ENCODE measurements at regions not wholly inside any gene's neighbourhood (a gene's known extent, or its start where the extent isn't known, plus 50 kb on each side); places are given as distances from the start of the nearest gene placed in this dataset.

GRCh38 chr13:74555651-74556420 lies 421.6 kb upstream of the KLF12 start (continued):
- TF ChIP-seq NFAT5 (CRISPR knock-in tag; IDR thresholded peaks at IDR 0.05) (no peak), KLF9 (CRISPR knock-in tag; IDR thresholded peaks at IDR 0.05; ENCODE audit: low read depth) (no peak), ZNF687 (CRISPR knock-in tag; IDR thresholded peaks at IDR 0.05) (no peak), WIZ (CRISPR knock-in tag; IDR thresholded peaks at IDR 0.05) (no peak), THYN1 (CRISPR knock-in tag; IDR thresholded peaks at IDR 0.05; ENCODE audit: borderline replicate concordance, low read depth) (no peak)
